ENCODE measurements at regions not wholly inside any gene's neighbourhood (a gene's known extent, or its start where the extent isn't known, plus 50 kb on each side); places are given as distances from the start of the nearest gene placed in this dataset.
A peak's percentile ranks its signal among the peaks of the same experiment; 100 is the strongest.

DNA sequence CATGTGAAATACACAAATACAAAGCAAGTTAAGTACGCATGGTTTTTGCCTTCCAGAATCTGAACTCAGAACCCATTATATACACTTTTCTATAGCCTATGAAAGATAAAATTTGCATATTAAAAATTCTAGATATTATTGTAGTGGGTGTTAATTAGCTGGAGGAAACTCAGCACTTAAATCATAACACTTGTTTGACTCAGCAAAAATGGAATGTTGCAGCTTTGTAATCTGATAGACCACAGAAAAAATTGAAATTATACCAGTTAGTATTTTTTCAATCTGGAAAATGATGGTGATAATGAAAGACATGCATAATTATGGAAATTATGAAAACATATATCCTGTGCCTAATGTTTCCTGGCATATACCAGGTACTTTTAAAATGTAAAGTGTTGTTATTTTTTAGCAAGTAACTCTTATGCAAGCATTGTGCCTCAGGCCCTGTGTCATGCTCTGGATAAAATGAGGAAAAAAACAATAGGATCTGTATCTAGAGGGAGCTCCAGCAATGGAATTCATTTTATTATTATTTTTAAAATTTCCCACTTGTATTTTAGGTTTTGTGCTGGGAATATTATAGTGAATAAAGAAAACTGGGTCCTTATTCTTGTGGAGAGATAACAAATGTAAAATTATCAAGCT is 490.4 kb upstream of the SEMA3A start:
- TF ChIP-seq, protein P1, sequence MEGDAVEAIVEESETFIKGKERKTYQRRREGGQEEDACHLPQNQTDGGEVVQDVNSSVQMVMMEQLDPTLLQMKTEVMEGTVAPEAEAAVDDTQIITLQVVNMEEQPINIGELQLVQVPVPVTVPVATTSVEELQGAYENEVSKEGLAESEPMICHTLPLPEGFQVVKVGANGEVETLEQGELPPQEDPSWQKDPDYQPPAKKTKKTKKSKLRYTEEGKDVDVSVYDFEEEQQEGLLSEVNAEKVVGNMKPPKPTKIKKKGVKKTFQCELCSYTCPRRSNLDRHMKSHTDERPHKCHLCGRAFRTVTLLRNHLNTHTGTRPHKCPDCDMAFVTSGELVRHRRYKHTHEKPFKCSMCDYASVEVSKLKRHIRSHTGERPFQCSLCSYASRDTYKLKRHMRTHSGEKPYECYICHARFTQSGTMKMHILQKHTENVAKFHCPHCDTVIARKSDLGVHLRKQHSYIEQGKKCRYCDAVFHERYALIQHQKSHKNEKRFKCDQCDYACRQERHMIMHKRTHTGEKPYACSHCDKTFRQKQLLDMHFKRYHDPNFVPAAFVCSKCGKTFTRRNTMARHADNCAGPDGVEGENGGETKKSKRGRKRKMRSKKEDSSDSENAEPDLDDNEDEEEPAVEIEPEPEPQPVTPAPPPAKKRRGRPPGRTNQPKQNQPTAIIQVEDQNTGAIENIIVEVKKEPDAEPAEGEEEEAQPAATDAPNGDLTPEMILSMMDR (conservative IDR thresholded peaks at IDR 0.05; ENCODE audit: low read length): no peak
- DNase-seq (ENCODE audit: low read depth): no peak
- no peak overlapping the region for H3K4me3 ChIP-seq (ENCODE audit: low read length)

DNA sequence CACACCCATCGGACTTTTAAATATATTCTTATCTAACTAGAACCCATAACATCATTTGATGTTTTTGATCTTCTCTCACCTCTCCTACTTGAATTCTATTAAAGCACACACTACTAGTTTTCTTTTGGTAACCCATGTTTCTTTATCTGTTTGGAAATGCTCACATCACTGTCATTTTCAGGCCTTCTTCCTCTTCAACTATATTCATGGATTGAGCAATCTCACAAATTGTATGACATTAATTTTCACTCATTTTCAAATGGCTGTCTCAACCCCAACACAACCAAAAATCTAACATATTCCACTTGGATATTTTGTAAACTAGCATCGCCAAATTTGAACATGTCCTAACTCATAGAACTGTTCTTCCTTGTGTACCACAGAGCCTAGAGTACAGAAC is 488.0 kb upstream of the SEMA3A start:
- H3K4me3 ChIP-seq (ENCODE audit: low read length): no peak overlapping the region
- DNase-seq (ENCODE audit: low read depth): no peak
- TF ChIP-seq, protein P1 (conservative IDR thresholded peaks at IDR 0.05; ENCODE audit: low read length): no peak

DNA sequence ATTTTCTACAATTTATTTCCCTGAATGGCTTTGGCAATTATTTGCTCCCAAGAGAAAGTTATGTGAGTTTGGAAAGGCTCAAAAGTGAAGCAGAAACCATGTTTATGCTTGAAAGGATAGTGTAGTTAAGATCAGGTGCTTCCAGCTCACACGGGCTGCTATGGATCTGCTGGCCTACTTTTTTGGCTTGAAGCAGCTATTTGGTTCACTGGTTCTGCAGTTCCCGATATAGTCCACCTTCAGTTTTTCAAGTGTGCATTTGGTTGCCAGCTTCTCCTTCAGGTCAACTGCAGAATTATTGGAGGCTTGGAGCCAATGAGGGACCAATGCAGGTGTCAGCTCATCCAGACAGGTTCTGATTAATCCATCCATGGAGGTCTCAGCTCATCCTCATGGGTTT is 484.3 kb upstream of the SEMA3A start:
- H3K4me3 ChIP-seq (ENCODE audit: low read length): no peak overlapping the region
- TF ChIP-seq, protein P1 (conservative IDR thresholded peaks at IDR 0.05; ENCODE audit: low read length): no peak
- no peak for DNase-seq (ENCODE audit: low read depth)

DNA sequence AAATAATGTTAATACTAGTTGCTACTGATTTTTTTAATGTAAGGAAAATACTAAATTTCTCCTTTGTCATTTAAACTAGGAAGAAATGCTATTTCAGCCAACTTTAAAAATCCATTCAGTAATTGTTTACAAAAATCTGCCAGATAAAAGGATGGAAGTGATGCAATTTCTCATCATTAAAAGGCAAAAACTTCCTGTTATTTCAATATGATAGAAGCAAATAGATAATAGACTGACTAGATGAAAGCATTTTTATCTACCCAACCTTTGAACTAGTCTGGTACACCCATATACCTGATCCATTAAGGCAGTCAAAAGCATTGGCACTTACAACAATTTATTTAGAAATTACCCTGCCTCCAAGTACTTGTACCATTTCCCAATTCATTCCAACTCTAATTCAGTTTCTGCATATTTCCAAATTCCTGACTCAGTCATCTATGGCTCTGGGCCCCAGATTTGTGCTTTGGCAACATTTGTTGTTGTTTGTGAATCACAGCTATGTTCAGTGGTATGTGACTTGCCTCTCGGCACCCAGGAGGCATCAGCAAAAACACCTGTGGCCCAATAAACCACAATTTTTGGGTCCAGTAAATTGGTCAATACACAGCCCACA is 482.6 kb upstream of the SEMA3A start:
- TF ChIP-seq, protein P1 (conservative IDR thresholded peaks at IDR 0.05; ENCODE audit: low read length): no peak
- no peak overlapping the region for H3K4me3 ChIP-seq (ENCODE audit: low read length)
- peak; percentile 85 for DNase-seq (ENCODE audit: low read depth)

DNA sequence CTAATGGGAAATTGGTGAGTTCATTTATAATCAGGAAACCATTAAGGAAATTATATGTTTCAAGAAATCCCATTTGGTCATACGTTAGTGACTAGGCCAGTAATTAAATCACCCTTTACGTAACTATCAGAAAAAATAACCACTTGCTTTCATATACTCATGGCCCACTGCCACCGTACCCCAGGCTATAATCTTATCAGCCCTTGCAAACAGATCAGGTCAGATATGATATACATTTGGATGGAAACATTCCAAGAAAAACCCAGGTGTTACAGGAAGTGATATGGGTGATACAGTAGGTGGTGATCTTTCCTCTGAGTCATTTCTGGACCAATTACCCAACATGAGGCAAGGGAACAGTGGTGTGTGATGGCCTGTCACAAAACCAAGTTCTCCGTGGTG is 481.0 kb upstream of the SEMA3A start:
- DNase-seq (ENCODE audit: low read depth): no peak
- H3K4me3 ChIP-seq (ENCODE audit: low read length): no peak overlapping the region
- TF ChIP-seq, protein P1 (conservative IDR thresholded peaks at IDR 0.05; ENCODE audit: low read length): no peak

DNA sequence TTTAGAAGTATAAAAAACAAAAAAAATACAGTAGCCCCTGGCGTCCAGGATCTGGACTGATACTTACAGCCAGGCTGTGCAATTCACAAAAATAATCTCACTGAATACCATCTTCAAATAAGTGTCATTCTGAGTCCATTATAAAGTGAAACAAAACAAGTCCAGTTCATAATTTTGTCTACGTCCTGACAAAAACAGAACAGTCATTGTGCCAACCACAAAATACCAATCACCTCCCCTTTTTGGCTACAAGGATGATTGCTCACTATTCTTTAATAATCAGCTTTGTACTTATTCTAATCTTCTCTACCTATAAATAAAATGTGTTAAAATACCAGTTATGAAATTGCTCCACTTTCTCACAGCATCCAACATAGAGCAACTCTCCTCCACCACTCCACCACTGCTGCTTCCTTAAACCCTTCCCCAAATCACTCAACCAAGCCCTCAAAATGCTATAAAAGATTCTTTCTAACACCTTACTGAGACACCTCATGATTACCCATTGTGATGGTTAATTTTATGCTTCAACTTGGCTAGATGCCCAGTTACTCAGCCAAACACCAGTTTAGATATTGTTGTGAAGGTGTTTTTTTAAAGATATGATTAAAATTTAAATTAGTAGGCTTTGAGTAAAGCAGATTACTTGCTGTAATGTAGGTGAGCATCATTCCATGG is 479.8 kb upstream of the SEMA3A start:
- H3K4me3 ChIP-seq (ENCODE audit: low read length): peak overlapping the region; percentile 7
- DNase-seq (ENCODE audit: low read depth): peak; percentile 47
- TF ChIP-seq, protein P1 (conservative IDR thresholded peaks at IDR 0.05; ENCODE audit: low read length): no peak

All from AG10803 (cell line).